ENCODE measurements at regions not wholly inside any gene's neighbourhood (a gene's known extent, or its start where the extent isn't known, plus 50 kb on each side); places are given as distances from the start of the nearest gene placed in this dataset.
"Not testable (repeated sequence)": the region's sequence is repeated elsewhere in the genome, so short reads cannot be mapped to it uniquely, and the experiment has no call there.

- no peak for DNase-seq
These were observed 403.5 kb upstream of the MIR17HG start for GRCh38 chr13:90943946-90944345.

- DNase-seq = not testable (repeated sequence)
These were observed 402.3 kb upstream of the MIR17HG start for GRCh38 chr13:90945146-90945545.

GRCh38 chr13:90946125-90946524, 401.4 kb upstream of the MIR17HG start:
- not testable (repeated sequence) for DNase-seq

GRCh38 chr13:90947976-90948375, 399.5 kb upstream of the MIR17HG start:
- DNase-seq = no peak

GRCh38 chr13:90950160-90950559, 397.3 kb upstream of the MIR17HG start:
- DNase-seq = no peak

GRCh38 chr13:90951663-90952062, 395.8 kb upstream of the MIR17HG start:
- DNase-seq = no peak

- no peak for DNase-seq
These were observed 395.2 kb upstream of the MIR17HG start for GRCh38 chr13:90952326-90952725.

- DNase-seq = no peak
These were observed 392.8 kb upstream of the MIR17HG start for GRCh38 chr13:90954605-90955195.

- DNase-seq = no peak
These were observed 391.5 kb upstream of the MIR17HG start for GRCh38 chr13:90956031-90956430.

GRCh38 chr13:90958866-90959265, 388.6 kb upstream of the MIR17HG start:
- no peak for DNase-seq

- DNase-seq = no peak
These were observed 379.2 kb upstream of the MIR17HG start for GRCh38 chr13:90968166-90968904.

GRCh38 chr13:90974249-90974975, 373.1 kb upstream of the MIR17HG start:
- no peak for DNase-seq

GRCh38 chr13:90979059-90979458, 368.4 kb upstream of the MIR17HG start:
- no peak for DNase-seq

GRCh38 chr13:90984756-90985155, 362.7 kb upstream of the MIR17HG start:
- no peak for DNase-seq

- no peak for DNase-seq
These were observed 352.5 kb upstream of the MIR17HG start for GRCh38 chr13:90995001-90995400.

GRCh38 chr13:90995614-90996013, 351.9 kb upstream of the MIR17HG start:
- DNase-seq = no peak

GRCh38 chr13:90997951-90998350, 349.5 kb upstream of the MIR17HG start:
- DNase-seq = no peak

GRCh38 chr13:90999401-90999800, 348.1 kb upstream of the MIR17HG start:
- no peak for DNase-seq

GRCh38 chr13:91001371-91001770, 346.1 kb upstream of the MIR17HG start:
- no peak for DNase-seq

GRCh38 chr13:91014696-91015095, 332.8 kb upstream of the MIR17HG start:
- DNase-seq = no peak

- no peak for DNase-seq
These were observed 330.3 kb upstream of the MIR17HG start for GRCh38 chr13:91017031-91017668.

GRCh38 chr13:91017669-91018053, 329.8 kb upstream of the MIR17HG start:
- DNase-seq = no peak

- no peak for DNase-seq
These were observed 326.9 kb upstream of the MIR17HG start for GRCh38 chr13:91020461-91021034.

Data from cerebellar nuclear complex (tissue), 1 donor.